OCI-LY1 (cell line): ENCODE measurements at regions not wholly inside any gene's neighbourhood (a gene's known extent, or its start where the extent isn't known, plus 50 kb on each side); places are given as distances from the start of the nearest gene placed in this dataset.

Experiments used
- CTCF ChIP-seq: fragments of 200-600 bp; sonication (generic), shearing (Covaris generic); IDR thresholded peaks from 2 replicates; pipeline ENCODE4 v1.5.1; 2017; ENCODE audit warnings: mild to moderate bottlenecking, antibody characterized with exemption, low read length, moderate library complexity, mixed read lengths
- EZH2 ChIP-seq: fragments of 200-600 bp; sonication (generic), shearing (Covaris generic); IDR thresholded peaks from 2 replicates; pipeline ENCODE4 v1.8.0; 2017; ENCODE audit warnings: borderline replicate concordance, mixed run types, mild to moderate bottlenecking, antibody characterized with exemption, low read length, moderate library complexity, mixed read lengths

DNA sequence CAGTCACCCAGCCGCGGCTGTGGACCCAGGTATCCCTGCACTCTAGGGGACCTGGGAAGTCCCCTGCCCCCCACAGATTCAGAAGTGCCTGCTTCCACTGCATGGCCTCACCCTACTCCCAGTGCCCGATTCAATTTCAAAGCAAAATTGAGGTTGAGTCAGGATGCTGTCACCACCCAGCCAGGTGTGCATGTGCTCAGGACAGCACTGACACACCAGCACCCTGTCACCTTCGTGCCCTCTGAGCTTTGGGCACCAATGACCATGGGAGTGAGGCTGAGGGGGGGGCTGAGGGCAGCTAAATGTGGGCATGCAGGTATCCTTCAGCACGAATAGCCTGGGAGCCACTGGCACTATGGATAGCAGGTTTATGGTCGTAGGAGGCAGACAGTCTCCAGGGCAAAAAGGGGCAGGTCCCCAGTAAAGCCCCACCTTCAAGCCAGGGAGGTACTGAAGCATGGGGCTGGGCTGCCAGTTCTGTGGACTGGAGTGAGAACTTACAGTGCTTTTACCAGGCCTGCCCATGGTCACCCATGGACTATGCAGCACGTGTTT lies 1151.6 kb upstream of the CDH6 start:
- TF ChIP-seq EZH2 (no peak), CTCF (no peak)
